LNCAP (cell line): ENCODE measurements at regions not wholly inside any gene's neighbourhood (a gene's known extent, or its start where the extent isn't known, plus 50 kb on each side); places are given as distances from the start of the nearest gene placed in this dataset.

Experiments
- CTCF ChIP-seq: fragments of 450-650 bp; IDR thresholded peaks from 2 replicates; pipeline ENCODE4 v1.5.1; 2017; ENCODE audit warnings: mild to moderate bottlenecking

GRCh38 chr1:218829097-218829496 is 344.6 kb upstream of the LYPLAL1 start:
- TF ChIP-seq CTCF, result no peak

- TF ChIP-seq CTCF, result no peak
Measured at GRCh38 chr1:218835609-218836008, 338.1 kb upstream of the LYPLAL1 start.

- no peak for TF ChIP-seq CTCF
Measured at GRCh38 chr1:218836264-218836663, 337.4 kb upstream of the LYPLAL1 start.

- no peak for TF ChIP-seq CTCF
Measured at GRCh38 chr1:218837051-218837450, 336.6 kb upstream of the LYPLAL1 start.

- TF ChIP-seq CTCF, result no peak
Measured at GRCh38 chr1:218845589-218845988, 328.1 kb upstream of the LYPLAL1 start.

GRCh38 chr1:218846181-218846580 is 327.5 kb upstream of the LYPLAL1 start:
- no peak for TF ChIP-seq CTCF

GRCh38 chr1:218847089-218847768 is 326.4 kb upstream of the LYPLAL1 start:
- no peak for TF ChIP-seq CTCF

- no peak for TF ChIP-seq CTCF
Measured at GRCh38 chr1:218848009-218848408, 325.7 kb upstream of the LYPLAL1 start.
